KMS-11 (cell line): ENCODE measurements at regions not wholly inside any gene's neighbourhood (a gene's known extent, or its start where the extent isn't known, plus 50 kb on each side); places are given as distances from the start of the nearest gene placed in this dataset.

ENCODE experiments used
- H2AFZ ChIP-seq: fragments of 200-600 bp; sonication (generic); 2 replicates; pipeline ENCODE4 v1.6.1; 2016; ENCODE audit warnings: antibody characterized with exemption, mixed run types, low read depth
- H3K27ac ChIP-seq: fragments of 200-600 bp; sonication (generic); 2 replicates; pipeline ENCODE4 v1.6.1; 2016; ENCODE audit warnings: mild to moderate bottlenecking, mixed run types
- H3K27me3 ChIP-seq: fragments of 200-600 bp; sonication (generic); 2 replicates; pipeline ENCODE4 v1.6.1; 2017; ENCODE audit warnings: mild to moderate bottlenecking, low read depth, mixed run types, moderate library complexity; ENCODE audit not compliant: insufficient read depth
- H3K36me3 ChIP-seq: fragments of 200-600 bp; sonication (generic); 2 replicates; pipeline ENCODE4 v1.6.1; 2017; ENCODE audit warnings: mild to moderate bottlenecking, mixed run types; ENCODE audit not compliant: insufficient read depth
- H3K4me1 ChIP-seq: fragments of 200-600 bp; sonication (generic); 2 replicates; pipeline ENCODE4 v1.6.1; 2016; ENCODE audit warnings: mild to moderate bottlenecking, low read depth, mixed run types; ENCODE audit not compliant: poor library complexity, severe bottlenecking
- H3K4me2 ChIP-seq: fragments of 200-600 bp; sonication (generic); 2 replicates; pipeline ENCODE4 v1.7.0; 2016; ENCODE audit warnings: mild to moderate bottlenecking, mixed run types
- H3K4me3 ChIP-seq: fragments of 200-600 bp; sonication (generic); IDR thresholded peaks from 2 replicates; pipeline ENCODE4 v1.6.1; 2017; ENCODE audit warnings: low read depth, low read length, mixed read lengths; ENCODE audit not compliant: insufficient read depth
- H3K79me2 ChIP-seq: fragments of 200-600 bp; sonication (generic); 2 replicates; pipeline ENCODE4 v1.6.1; 2016; ENCODE audit warnings: low read depth, mixed run types; ENCODE audit not compliant: insufficient read depth
- H3K9ac ChIP-seq: fragments of 200-600 bp; sonication (generic); 2 replicates; pipeline ENCODE4 v1.6.1; 2016; ENCODE audit warnings: mild to moderate bottlenecking, mixed run types
- H4K20me1 ChIP-seq: fragments of 200-600 bp; sonication (generic); 2 replicates; pipeline ENCODE4 v1.6.1; 2016; ENCODE audit warnings: mild to moderate bottlenecking, mixed run types; ENCODE audit not compliant: insufficient read depth
- TF ChIP-seq, protein P1 (sequence below): fragments of 200-600 bp; sonication (generic); conservative IDR thresholded peaks from 2 replicates; pipeline ENCODE4 v1.6.1; 2017; ENCODE audit warnings: low read depth, mild to moderate bottlenecking, antibody characterized with exemption, low read length, moderate library complexity, mixed read lengths

DNA sequence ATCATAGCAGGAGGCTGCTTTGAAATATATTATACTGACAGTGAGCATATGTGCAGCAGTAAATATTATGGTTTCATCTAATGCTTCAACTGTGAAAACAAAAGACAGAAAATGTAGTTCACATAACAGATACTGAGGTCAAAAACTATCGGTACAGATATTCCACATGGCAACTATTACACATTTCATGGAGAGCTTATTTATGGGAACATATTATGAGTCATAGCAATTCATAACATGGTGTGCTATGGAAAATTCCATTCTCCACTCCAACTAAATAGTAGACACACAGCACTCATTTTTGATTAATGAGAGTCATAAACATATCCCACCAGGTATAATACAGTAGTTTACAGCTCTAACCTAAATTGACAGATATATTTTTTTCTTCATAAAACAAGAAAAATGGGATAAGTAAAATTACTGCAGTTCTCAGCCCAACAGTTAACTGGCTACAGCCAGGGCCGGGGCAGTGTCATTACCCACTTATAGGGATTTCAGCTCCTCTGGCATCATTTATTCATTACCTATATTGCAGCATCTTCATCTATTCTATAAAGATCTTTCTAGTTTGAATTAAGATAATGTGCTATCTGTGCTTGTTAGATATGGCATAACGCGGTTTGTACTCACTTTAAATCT, 475.6 kb upstream of the KLF6 start:
- no peak overlapping the region for H2AFZ ChIP-seq
- no peaks in the 10 kb centered on the region for H3K27me3 ChIP-seq
- no peaks in the 10 kb centered on the region for H3K4me1 ChIP-seq
- H3K27ac ChIP-seq: no peak overlapping the region
- H4K20me1 ChIP-seq: no peaks in the 10 kb centered on the region
- H3K36me3 ChIP-seq: no peaks in the 10 kb centered on the region
- H3K9ac ChIP-seq: no peak overlapping the region
- TF ChIP-seq, protein P1, sequence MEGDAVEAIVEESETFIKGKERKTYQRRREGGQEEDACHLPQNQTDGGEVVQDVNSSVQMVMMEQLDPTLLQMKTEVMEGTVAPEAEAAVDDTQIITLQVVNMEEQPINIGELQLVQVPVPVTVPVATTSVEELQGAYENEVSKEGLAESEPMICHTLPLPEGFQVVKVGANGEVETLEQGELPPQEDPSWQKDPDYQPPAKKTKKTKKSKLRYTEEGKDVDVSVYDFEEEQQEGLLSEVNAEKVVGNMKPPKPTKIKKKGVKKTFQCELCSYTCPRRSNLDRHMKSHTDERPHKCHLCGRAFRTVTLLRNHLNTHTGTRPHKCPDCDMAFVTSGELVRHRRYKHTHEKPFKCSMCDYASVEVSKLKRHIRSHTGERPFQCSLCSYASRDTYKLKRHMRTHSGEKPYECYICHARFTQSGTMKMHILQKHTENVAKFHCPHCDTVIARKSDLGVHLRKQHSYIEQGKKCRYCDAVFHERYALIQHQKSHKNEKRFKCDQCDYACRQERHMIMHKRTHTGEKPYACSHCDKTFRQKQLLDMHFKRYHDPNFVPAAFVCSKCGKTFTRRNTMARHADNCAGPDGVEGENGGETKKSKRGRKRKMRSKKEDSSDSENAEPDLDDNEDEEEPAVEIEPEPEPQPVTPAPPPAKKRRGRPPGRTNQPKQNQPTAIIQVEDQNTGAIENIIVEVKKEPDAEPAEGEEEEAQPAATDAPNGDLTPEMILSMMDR: no peak
- H3K79me2 ChIP-seq: no peaks in the 10 kb centered on the region
- H3K4me2 ChIP-seq: no peak overlapping the region
- H3K4me3 ChIP-seq: no peak overlapping the region

GRCh38 chr10:4257939-4258465, 473.0 kb upstream of the KLF6 start:
- Histone ChIP-seq H3K27me3 (no peaks in the 10 kb centered on the region), H3K4me3 (no peak overlapping the region), H3K79me2 (no peaks in the 10 kb centered on the region), H3K4me2 (no peak overlapping the region), H3K9ac (no peak overlapping the region), H2AFZ (no peak overlapping the region), H4K20me1 (no peaks in the 10 kb centered on the region), H3K4me1 (no peaks in the 10 kb centered on the region), H3K27ac (no peak overlapping the region), H3K36me3 (no peaks in the 10 kb centered on the region)
- TF ChIP-seq, protein P1: no peak

- H3K79me2 ChIP-seq: no peaks in the 10 kb centered on the region
- H2AFZ ChIP-seq: no peak overlapping the region
- no peak overlapping the region for H3K4me3 ChIP-seq
- no peaks in the 10 kb centered on the region for H3K36me3 ChIP-seq
- no peak overlapping the region for H3K9ac ChIP-seq
- H3K27ac ChIP-seq: no peak overlapping the region
- no peaks in the 10 kb centered on the region for H4K20me1 ChIP-seq
- TF ChIP-seq, protein P1: no peak
- no peak overlapping the region for H3K4me2 ChIP-seq
- H3K27me3 ChIP-seq: no peaks in the 10 kb centered on the region
- H3K4me1 ChIP-seq: no peaks in the 10 kb centered on the region
Observed at GRCh38 chr10:4256971-4257370, 472.0 kb upstream of the KLF6 start.

- TF ChIP-seq, protein P1: no peak
- Histone ChIP-seq H3K27ac (no peak overlapping the region), H3K27me3 (no peaks in the 10 kb centered on the region), H3K4me1 (no peaks in the 10 kb centered on the region), H3K36me3 (no peaks in the 10 kb centered on the region), H3K4me3 (no peak overlapping the region), H3K4me2 (no peak overlapping the region), H2AFZ (no peak overlapping the region), H3K79me2 (no peaks in the 10 kb centered on the region), H4K20me1 (no peaks in the 10 kb centered on the region), H3K9ac (no peak overlapping the region)
Observed at GRCh38 chr10:4255751-4256150, 470.7 kb upstream of the KLF6 start.
